ENCODE measurements at regions not wholly inside any gene's neighbourhood (a gene's known extent, or its start where the extent isn't known, plus 50 kb on each side); places are given as distances from the start of the nearest gene placed in this dataset.
"Not testable (repeated sequence)": the region's sequence is repeated elsewhere in the genome, so short reads cannot be mapped to it uniquely, and the experiment has no call there.

- no peak overlapping the region for H3K4me3 Mint-ChIP-seq (ENCODE audit: unreplicated experiment)
- H3K4me1 ChIP-seq (ENCODE audit: insufficient read depth, low read length) = no peaks in the 10 kb centered on the region
- H3K9me3 Mint-ChIP-seq (ENCODE audit: unreplicated experiment) = peaks cover 2% of the 10 kb centered on the region
- DNase-seq (ENCODE audit: low read depth) (no peak), FAIRE-seq (no peak)
- H2AFZ ChIP-seq (ENCODE audit: low read depth, low read length) = no peak overlapping the region
- peaks cover 3% of the 10 kb centered on the region for H3K4me1 Mint-ChIP-seq (ENCODE audit: low read depth, unreplicated experiment)
- TF ChIP-seq CTCF (IDR thresholded peaks at IDR 0.05; ENCODE audit: insufficient read depth, low read depth, low read length) (no peak), EZH2 (IDR thresholded peaks at IDR 0.05; ENCODE audit: insufficient read depth, low read length) (no peak)
- no peak overlapping the region for H3K4me2 ChIP-seq (ENCODE audit: low read length)
- no peaks in the 10 kb centered on the region for H3K36me3 Mint-ChIP-seq (ENCODE audit: low read depth, unreplicated experiment)
- H4K20me1 ChIP-seq (ENCODE audit: insufficient read depth, low read length) = no peaks in the 10 kb centered on the region
- no peak overlapping the region for H3K27ac ChIP-seq (ENCODE audit: low read depth, low read length)
- no peak overlapping the region for H3K9ac ChIP-seq (ENCODE audit: low read length)
- no peaks in the 10 kb centered on the region for H3K36me3 ChIP-seq (ENCODE audit: insufficient read depth, low read length)
- H3K4me3 ChIP-seq (ENCODE audit: insufficient read depth, low read depth, low read length) = no peak overlapping the region
- H3K27me3 ChIP-seq (ENCODE audit: insufficient read depth, low read length) = no peaks in the 10 kb centered on the region
- H3K27ac Mint-ChIP-seq (ENCODE audit: unreplicated experiment) = no peak overlapping the region
- no peaks in the 10 kb centered on the region for H3K27me3 Mint-ChIP-seq (ENCODE audit: low read depth, unreplicated experiment)
- no peaks in the 10 kb centered on the region for H3K9me3 ChIP-seq (ENCODE audit: insufficient read depth, low read depth, low read length)
- H3K79me2 ChIP-seq (ENCODE audit: insufficient read depth, low read length) = no peaks in the 10 kb centered on the region
These were observed 666.2 kb downstream of the SLITRK6 start for GRCh38 chr13:85132986-85133385.

- H3K79me2 ChIP-seq (ENCODE audit: insufficient read depth, low read length); H3K36me3 Mint-ChIP-seq (ENCODE audit: low read depth, unreplicated experiment); H2AFZ ChIP-seq (ENCODE audit: low read depth, low read length); H3K9me3 Mint-ChIP-seq (ENCODE audit: unreplicated experiment); H3K27me3 Mint-ChIP-seq (ENCODE audit: low read depth, unreplicated experiment); H3K36me3 ChIP-seq (ENCODE audit: insufficient read depth, low read length); H3K4me3 ChIP-seq (ENCODE audit: insufficient read depth, low read depth, low read length); FAIRE-seq; H3K4me1 Mint-ChIP-seq (ENCODE audit: low read depth, unreplicated experiment); H3K4me3 Mint-ChIP-seq (ENCODE audit: unreplicated experiment); DNase-seq (ENCODE audit: low read depth); H3K9me3 ChIP-seq (ENCODE audit: insufficient read depth, low read depth, low read length); H3K27ac Mint-ChIP-seq (ENCODE audit: unreplicated experiment); H3K27ac ChIP-seq (ENCODE audit: low read depth, low read length); H4K20me1 ChIP-seq (ENCODE audit: insufficient read depth, low read length); H3K9ac ChIP-seq (ENCODE audit: low read length); H3K27me3 ChIP-seq (ENCODE audit: insufficient read depth, low read length); H3K4me1 ChIP-seq (ENCODE audit: insufficient read depth, low read length); H3K4me2 ChIP-seq (ENCODE audit: low read length): not testable (repeated sequence)
These were observed 675.7 kb downstream of the SLITRK6 start for GRCh38 chr13:85123501-85123900.

GRCh38 chr13:85108356-85108755 lies 690.9 kb downstream of the SLITRK6 start:
- H3K36me3 ChIP-seq (ENCODE audit: insufficient read depth, low read length) = no peaks in the 10 kb centered on the region
- DNase-seq (ENCODE audit: low read depth) (no peak), FAIRE-seq (no peak)
- Mint-ChIP-seq H3K4me1 (ENCODE audit: low read depth, unreplicated experiment) (no peaks in the 10 kb centered on the region), H3K9me3 (ENCODE audit: unreplicated experiment) (no peaks in the 10 kb centered on the region), H3K4me3 (ENCODE audit: unreplicated experiment) (no peak overlapping the region), H3K27ac (ENCODE audit: unreplicated experiment) (no peak overlapping the region), H3K27me3 (ENCODE audit: low read depth, unreplicated experiment) (no peaks in the 10 kb centered on the region), H3K36me3 (ENCODE audit: low read depth, unreplicated experiment) (no peaks in the 10 kb centered on the region)
- H3K27ac ChIP-seq (ENCODE audit: low read depth, low read length) = no peak overlapping the region
- H3K9me3 ChIP-seq (ENCODE audit: insufficient read depth, low read depth, low read length) = no peaks in the 10 kb centered on the region
- H3K4me2 ChIP-seq (ENCODE audit: low read length) = no peak overlapping the region
- no peak overlapping the region for H2AFZ ChIP-seq (ENCODE audit: low read depth, low read length)
- TF ChIP-seq EZH2 (IDR thresholded peaks at IDR 0.05; ENCODE audit: insufficient read depth, low read length) (no peak), CTCF (IDR thresholded peaks at IDR 0.05; ENCODE audit: insufficient read depth, low read depth, low read length) (no peak)
- no peak overlapping the region for H3K9ac ChIP-seq (ENCODE audit: low read length)
- no peaks in the 10 kb centered on the region for H3K27me3 ChIP-seq (ENCODE audit: insufficient read depth, low read length)
- no peaks in the 10 kb centered on the region for H3K4me1 ChIP-seq (ENCODE audit: insufficient read depth, low read length)
- H4K20me1 ChIP-seq (ENCODE audit: insufficient read depth, low read length) = no peaks in the 10 kb centered on the region
- no peak overlapping the region for H3K4me3 ChIP-seq (ENCODE audit: insufficient read depth, low read depth, low read length)
- H3K79me2 ChIP-seq (ENCODE audit: insufficient read depth, low read length) = no peaks in the 10 kb centered on the region

Data from astrocyte (in vitro differentiated cells and primary cell).